DMS53 treated with DMSO at 0.1 percent for 48 hours (cell line): ENCODE measurements at regions not wholly inside any gene's neighbourhood (a gene's known extent, or its start where the extent isn't known, plus 50 kb on each side); places are given as distances from the start of the nearest gene placed in this dataset.
"Not testable (repeated sequence)": the region's sequence is repeated elsewhere in the genome, so short reads cannot be mapped to it uniquely, and the experiment has no call there.

Experiments used
- DNase-seq: peaks from one replicate; lab custom pipeline; 2025; ENCODE audit not compliant: unreplicated experiment; lab: John Stamatoyannopoulos, UW

GRCh38 chr5:130845049-130845765 lies 319.8 kb downstream of the HINT1 start:
- no peak for DNase-seq

- DNase-seq, result peak; percentile 61
Observed at GRCh38 chr5:130836729-130837649, 328.1 kb downstream of the HINT1 start.

- peak; percentile 32 for DNase-seq
Observed at GRCh38 chr5:130817598-130818384, 347.3 kb downstream of the HINT1 start.

- DNase-seq, result no peak
Observed at GRCh38 chr5:130815246-130815645, 349.8 kb downstream of the HINT1 start.

GRCh38 chr5:130808691-130809090 lies 356.4 kb downstream of the HINT1 start:
- no peak for DNase-seq

- no peak for DNase-seq
Observed at GRCh38 chr5:130805648-130806047, 359.4 kb downstream of the HINT1 start.

GRCh38 chr5:130805036-130805435 lies 360.0 kb downstream of the HINT1 start:
- no peak for DNase-seq

GRCh38 chr5:130801963-130802362 lies 363.1 kb downstream of the HINT1 start:
- no peak for DNase-seq

- DNase-seq, result no peak
Observed at GRCh38 chr5:130799015-130799414, 366.0 kb downstream of the HINT1 start.

GRCh38 chr5:130797303-130797702 lies 367.8 kb downstream of the HINT1 start:
- DNase-seq, result no peak

- no peak for DNase-seq
Observed at GRCh38 chr5:130796902-130797301, 368.2 kb downstream of the HINT1 start.

- DNase-seq, result no peak
Observed at GRCh38 chr5:130796032-130796431, 369.0 kb downstream of the HINT1 start.

GRCh38 chr5:130795037-130795436 lies 370.0 kb downstream of the HINT1 start:
- DNase-seq, result no peak

GRCh38 chr5:130777794-130778193 lies 387.3 kb downstream of the HINT1 start:
- DNase-seq, result no peak

GRCh38 chr5:130773813-130774212 lies 391.2 kb downstream of the HINT1 start:
- DNase-seq, result peak; percentile 52

GRCh38 chr5:130762031-130762430 lies 403.0 kb downstream of the HINT1 start:
- DNase-seq, result no peak

- DNase-seq, result no peak
Observed at GRCh38 chr5:130759061-130759460, 406.0 kb downstream of the HINT1 start.

GRCh38 chr5:130747556-130747955 lies 417.5 kb downstream of the HINT1 start:
- DNase-seq, result no peak

GRCh38 chr5:130746641-130747040 lies 418.4 kb downstream of the HINT1 start:
- DNase-seq, result not testable (repeated sequence)

GRCh38 chr5:130743092-130743491 lies 422.0 kb downstream of the HINT1 start:
- DNase-seq, result no peak

- no peak for DNase-seq
Observed at GRCh38 chr5:130740047-130740569, 424.9 kb downstream of the HINT1 start.
